ENCODE measurements at regions not wholly inside any gene's neighbourhood (a gene's known extent, or its start where the extent isn't known, plus 50 kb on each side); places are given as distances from the start of the nearest gene placed in this dataset.

DNA sequence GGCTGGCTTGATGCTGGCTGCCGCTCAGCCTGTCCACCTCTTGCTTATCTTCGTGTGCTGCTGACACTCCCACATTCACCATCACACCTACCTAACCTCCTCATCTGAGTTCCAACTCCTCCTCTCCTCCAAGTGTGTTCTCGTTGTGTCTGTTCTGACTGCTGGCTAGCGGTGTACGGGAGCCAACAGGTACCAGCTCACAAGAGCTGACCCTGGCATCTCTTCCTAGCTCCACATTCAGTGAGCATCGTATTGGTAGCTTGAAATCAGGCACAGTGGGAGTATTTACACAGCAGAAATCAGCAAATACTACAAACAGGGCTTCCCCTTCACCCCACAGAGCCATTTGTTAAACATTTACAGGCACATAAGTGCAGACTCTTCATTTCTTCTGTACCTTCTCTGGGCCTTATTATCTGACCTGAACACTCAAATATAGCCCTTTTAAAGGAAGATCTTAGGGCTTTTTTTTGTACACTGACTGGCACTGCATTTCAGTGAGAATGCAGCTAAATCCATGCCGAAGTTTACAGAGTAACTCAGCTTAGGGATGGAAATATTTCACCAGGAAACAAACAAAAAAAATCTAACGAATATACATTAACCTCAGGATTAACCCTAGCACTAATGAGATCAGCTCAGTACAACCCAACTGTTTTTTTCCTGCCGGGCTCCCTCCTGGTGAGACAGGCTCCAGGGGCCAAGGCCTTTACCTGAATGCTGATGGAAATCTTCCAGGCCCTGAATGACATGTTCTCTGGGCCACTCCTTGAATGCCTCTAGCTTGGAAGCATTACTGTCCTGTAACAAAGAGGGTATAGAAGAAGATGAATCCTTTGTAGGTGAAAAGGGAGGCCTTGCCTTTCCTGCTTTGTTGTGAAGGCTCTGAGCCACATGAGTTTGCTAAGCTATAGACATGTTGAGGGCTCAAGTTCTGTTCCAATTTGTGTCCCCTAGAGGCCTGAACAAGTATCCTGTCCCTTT lies 150.5 kb upstream of the LPP start:
- Histone ChIP-seq H3K4me1 (ENCODE audit: control insufficient read depth in 4 of 4, insufficient read depth in 4 of 4, low read length in 3 of 4) (peaks cover 10 to 50% (median 43%) of the 10 kb centered on the region in 4 donors), H3K36me3 (ENCODE audit: control insufficient read depth in 4 of 4, insufficient read depth in 3 of 4, low read depth in 1 of 4, low read length in 3 of 4) (no peaks in the 10 kb centered on the region), H3K27me3 (ENCODE audit: control insufficient read depth in 4 of 4, insufficient read depth in 4 of 4, low read length in 3 of 4) (no peaks in the 10 kb centered on the region), H3K4me3 (ENCODE audit: low read depth in 1 of 3, low read length in 3 of 3) (peak overlapping the region in 1 of 3 donors; percentile 23), H3K9me3 (ENCODE audit: control insufficient read depth in 4 of 4, low read length in 3 of 4) (no peaks in the 10 kb centered on the region), H3K27ac (ENCODE audit: low read depth in 1 of 2, low read length in 2 of 2) (peak overlapping the region; percentile 89 to 91), H3K9ac (ENCODE audit: low read depth in 1 of 2, low read length in 2 of 2) (peak overlapping the region in 1 of 2 donors; percentile 75)
- TF ChIP-seq JUND (IDR thresholded peaks at IDR 0.05) (peak; percentile 34 to 67), NR2F2 (IDR thresholded peaks at IDR 0.05) (peak; percentile 32), REST (IDR thresholded peaks at IDR 0.05) (peak; percentile 80), MAX (IDR thresholded peaks at IDR 0.05) (peak; percentile 60), YY1 (IDR thresholded peaks at IDR 0.05) (peak; percentile 58), HNF4A (conservative IDR thresholded peaks at IDR 0.05) (peak; percentile 55 to 71), EGR1 (IDR thresholded peaks at IDR 0.05; ENCODE audit: low read depth in 2 of 2) (peak in 1 of 2 donors; percentile 39), HNF4G (IDR thresholded peaks at IDR 0.05) (peak; percentile 45), FOXA2 (IDR thresholded peaks at IDR 0.05) (peak; percentile 99), GABPA (IDR thresholded peaks at IDR 0.05 in 1 of 2, conservative IDR thresholded peaks at IDR 0.05 in 1 of 2) (no peak), SP1 (IDR thresholded peaks at IDR 0.05) (peak; percentile 93), ATF3 (IDR thresholded peaks at IDR 0.05) (no peak), RXRA (IDR thresholded peaks at IDR 0.05) (peak; percentile 85 to 91), FOXA1 (IDR thresholded peaks at IDR 0.05) (peak; percentile 95), RAD21 (IDR thresholded peaks at IDR 0.05) (peak; percentile 58 to 75), TAF1 (conservative IDR thresholded peaks at IDR 0.05) (peak; percentile 80)
- TF ChIP-seq, protein P1, sequence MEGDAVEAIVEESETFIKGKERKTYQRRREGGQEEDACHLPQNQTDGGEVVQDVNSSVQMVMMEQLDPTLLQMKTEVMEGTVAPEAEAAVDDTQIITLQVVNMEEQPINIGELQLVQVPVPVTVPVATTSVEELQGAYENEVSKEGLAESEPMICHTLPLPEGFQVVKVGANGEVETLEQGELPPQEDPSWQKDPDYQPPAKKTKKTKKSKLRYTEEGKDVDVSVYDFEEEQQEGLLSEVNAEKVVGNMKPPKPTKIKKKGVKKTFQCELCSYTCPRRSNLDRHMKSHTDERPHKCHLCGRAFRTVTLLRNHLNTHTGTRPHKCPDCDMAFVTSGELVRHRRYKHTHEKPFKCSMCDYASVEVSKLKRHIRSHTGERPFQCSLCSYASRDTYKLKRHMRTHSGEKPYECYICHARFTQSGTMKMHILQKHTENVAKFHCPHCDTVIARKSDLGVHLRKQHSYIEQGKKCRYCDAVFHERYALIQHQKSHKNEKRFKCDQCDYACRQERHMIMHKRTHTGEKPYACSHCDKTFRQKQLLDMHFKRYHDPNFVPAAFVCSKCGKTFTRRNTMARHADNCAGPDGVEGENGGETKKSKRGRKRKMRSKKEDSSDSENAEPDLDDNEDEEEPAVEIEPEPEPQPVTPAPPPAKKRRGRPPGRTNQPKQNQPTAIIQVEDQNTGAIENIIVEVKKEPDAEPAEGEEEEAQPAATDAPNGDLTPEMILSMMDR (IDR thresholded peaks at IDR 0.05; ENCODE audit: low read depth, low read length, missing input control) = no peak
- TF ChIP-seq, protein P2, sequence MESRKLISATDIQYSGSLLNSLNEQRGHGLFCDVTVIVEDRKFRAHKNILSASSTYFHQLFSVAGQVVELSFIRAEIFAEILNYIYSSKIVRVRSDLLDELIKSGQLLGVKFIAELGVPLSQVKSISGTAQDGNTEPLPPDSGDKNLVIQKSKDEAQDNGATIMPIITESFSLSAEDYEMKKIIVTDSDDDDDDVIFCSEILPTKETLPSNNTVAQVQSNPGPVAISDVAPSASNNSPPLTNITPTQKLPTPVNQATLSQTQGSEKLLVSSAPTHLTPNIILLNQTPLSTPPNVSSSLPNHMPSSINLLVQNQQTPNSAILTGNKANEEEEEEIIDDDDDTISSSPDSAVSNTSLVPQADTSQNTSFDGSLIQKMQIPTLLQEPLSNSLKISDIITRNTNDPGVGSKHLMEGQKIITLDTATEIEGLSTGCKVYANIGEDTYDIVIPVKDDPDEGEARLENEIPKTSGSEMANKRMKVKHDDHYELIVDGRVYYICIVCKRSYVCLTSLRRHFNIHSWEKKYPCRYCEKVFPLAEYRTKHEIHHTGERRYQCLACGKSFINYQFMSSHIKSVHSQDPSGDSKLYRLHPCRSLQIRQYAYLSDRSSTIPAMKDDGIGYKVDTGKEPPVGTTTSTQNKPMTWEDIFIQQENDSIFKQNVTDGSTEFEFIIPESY (IDR thresholded peaks at IDR 0.05) = peak; percentile 68
- no peak for DNase-seq (ENCODE audit: low spot score)
- 26% methylated on average over 9 of the region's 9 CpGs for WGBS

Data from liver (tissue), 8 donors.